HG02973 (cell line): ENCODE measurements at regions not wholly inside any gene's neighbourhood (a gene's known extent, or its start where the extent isn't known, plus 50 kb on each side); places are given as distances from the start of the nearest gene placed in this dataset.
"Not testable (repeated sequence)": the region's sequence is repeated elsewhere in the genome, so short reads cannot be mapped to it uniquely, and the experiment has no call there.

Source experiments
- ATAC-seq: cut with Tn5 transposase; IDR thresholded peaks from one replicate; pipeline ENCODE4 v1.9.1; 2021; ENCODE audit warnings: moderate library complexity; ENCODE audit not compliant: unreplicated experiment

DNA sequence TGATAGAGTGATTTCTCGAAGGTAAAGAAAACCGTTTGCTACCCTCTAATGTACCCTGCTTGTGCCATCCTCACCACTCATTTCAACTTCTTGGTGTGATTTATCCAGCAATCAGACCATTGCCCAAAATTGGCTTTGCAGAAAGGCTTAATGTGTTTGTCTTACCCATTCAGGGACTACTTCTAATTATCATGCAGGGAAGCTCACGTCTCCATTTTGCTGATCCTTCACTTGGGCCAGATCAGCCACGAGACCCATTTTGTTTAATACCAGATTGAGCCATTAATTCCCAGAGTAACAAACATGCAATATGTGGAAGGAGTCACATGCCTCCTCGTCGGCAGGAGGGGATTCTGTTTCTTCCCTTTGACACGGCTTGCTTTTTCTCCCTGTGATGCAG is 51.1 kb upstream of the CRY1 start:
- ATAC-seq: no peak

DNA sequence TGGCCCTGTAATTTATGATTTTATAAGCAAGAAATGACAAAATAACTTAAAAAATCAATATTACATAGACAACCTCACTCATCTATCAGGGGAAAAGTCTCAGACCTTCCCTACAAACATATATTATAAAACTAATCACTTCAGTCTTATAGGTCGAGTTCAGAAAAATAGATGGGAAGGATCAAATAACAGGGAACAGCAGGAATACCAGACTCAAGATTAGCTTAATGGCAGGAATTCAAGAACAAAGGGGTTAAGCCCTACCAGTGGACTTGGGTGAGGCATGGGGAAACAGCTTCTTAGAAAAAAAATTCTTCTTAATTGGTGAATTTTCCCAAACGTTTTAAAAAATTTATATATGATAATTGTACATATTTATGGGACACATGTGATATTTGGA is 51.6 kb upstream of the CRY1 start:
- ATAC-seq: no peak

DNA sequence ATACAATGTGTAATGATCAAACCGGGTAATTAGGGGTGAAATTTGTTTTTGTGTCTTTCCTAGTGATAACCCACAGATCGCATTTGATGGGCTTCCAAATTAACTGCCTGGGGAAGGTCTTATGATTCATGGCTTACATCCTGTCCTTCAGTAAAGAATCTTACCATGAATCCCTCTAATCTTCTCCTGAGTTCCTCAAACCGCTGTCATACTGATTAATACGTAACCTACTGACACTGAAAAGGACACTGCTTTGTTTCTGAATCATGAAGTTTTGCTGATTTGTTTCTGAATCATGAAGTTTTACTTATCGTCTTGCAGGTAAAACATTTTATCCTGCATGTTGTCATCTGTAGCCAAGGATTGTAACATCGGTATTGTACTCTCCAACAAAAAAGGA is 52.0 kb upstream of the CRY1 start:
- ATAC-seq: no peak

DNA sequence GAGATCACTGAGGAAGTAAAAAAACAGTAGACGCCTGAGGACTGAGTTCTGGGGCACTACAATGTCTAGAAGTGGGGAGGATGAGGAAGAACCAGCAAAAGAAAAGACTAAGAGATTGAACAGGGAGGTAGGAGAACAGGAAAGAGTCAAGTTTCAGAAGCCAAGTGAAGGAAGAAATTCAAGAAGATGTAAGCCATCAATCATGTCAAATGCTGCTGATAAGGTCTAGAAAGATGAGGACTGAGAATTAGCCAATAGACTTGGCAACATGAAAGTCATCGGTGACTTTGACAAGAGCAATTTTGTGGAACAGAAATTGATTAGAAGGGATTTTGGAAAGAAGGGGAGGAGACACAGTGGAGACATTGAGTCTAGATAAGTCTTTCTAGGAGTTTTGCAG is 54.8 kb upstream of the CRY1 start:
- ATAC-seq: no peak

DNA sequence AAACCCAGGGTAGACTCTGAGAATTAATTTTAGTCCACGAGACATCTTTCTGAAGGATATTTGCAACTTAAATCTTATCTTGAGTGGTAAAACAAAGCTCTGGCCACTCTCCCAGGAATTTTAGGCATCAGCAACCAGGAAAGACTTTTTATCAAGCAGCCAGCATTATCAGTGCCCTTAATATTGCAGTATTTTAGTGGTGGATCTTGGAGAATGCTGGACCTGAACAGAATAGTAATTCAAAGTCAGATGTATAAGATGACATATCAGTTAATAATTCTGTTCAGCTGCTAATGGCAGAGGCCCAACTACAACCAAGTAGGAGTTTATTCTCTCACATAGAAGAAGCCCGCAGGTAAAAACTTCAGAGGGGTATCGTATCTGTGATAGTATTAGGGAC is 59.0 kb upstream of the CRY1 start:
- no peak for ATAC-seq

DNA sequence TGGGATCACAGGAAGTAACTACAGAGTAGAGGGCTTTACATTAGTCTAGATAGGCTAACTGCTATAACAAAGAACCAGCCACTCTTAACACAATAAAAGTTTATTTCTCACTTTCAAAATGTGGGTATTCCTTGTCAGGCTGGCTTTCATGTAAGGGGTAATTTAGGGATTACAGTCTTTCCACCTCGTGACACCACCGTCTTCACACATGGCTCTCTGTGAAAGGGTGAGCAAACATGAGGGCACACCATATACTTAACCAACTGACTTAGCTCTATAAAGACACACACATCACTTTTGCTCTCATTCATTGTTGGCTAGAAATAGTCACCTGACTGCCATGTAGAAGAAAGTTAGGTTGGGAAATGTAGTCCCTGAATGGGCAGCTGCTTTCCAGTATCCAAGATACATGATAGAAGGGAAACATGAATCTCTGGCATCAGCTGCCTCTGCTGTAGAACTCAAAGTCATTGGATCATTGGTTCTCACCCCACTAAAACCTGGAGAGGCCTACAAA is 66.1 kb upstream of the CRY1 start:
- ATAC-seq: no peak

DNA sequence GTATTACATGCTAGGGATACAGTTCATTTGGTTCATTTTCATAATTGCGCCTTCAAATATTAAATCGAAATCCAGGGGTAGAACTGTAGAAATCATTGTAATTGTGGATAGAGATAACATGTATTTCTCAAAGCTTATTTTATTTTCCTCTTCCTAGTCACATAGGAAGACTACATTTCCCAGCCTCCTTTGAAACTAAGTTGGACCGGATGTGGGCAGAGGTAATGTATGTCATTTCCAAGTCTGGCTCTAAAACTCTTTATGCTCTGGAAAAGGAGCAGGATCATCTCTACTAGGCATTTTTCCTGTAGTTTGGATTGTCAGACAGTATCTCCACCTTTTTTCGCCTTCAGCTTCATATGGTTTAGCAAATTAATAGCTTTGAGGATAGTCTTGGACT is 70.1 kb upstream of the CRY1 start:
- no peak for ATAC-seq

DNA sequence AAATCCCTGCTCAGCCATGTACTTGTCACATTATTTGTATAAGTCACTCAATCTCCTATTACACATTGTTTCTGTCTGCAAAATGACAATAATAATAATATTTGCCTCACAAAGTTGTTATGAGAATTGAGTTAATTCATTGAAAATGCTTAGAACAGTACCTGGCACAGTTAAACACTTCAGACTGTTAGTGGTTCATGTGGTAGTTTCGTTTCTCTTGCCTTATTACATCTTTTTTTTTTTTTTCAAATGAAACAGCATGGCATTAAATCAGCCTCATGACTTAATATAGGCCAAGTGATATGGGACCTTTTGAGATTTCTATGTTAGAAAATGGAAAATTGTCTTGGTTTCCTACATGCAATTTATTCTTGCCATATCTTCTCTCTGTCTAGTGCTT is 71.0 kb upstream of the CRY1 start:
- ATAC-seq: no peak

DNA sequence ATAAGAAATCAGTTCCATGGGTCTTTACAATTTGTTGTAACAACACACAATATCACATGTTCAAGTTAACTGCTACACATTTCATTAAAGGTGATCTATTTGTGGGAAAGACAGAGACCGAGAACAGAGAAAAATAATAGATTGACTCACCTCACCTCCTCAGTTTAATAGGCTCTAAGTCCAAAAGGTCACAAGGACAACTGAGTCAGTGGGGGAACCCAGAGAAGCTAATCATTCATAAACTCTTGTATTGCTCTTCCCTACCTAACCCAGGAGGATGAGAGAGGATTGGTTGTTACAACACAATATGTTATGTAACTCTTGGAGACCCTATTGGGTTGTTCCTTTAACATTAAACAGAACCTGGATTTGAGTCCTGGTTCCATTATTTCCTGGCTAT is 72.2 kb upstream of the CRY1 start:
- no peak for ATAC-seq

DNA sequence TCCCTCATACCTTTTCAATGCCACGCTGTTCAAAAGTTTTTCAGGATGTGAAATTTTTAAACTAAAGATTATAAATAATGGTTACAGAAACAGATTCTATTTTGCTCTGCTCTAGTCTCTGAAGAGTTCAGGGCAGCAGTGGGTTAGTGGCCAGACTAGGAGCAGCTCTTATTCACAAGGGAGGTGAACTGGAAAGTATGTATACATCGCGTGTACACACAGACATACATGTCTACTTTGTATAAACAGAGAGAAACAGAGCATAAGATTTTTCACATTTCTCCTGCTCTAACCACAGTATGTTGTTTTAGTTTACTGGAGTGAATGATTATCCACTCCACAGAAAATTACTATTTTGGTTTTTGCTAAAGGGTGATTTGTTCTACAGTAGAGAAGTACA is 74.4 kb upstream of the CRY1 start:
- ATAC-seq: no peak

DNA sequence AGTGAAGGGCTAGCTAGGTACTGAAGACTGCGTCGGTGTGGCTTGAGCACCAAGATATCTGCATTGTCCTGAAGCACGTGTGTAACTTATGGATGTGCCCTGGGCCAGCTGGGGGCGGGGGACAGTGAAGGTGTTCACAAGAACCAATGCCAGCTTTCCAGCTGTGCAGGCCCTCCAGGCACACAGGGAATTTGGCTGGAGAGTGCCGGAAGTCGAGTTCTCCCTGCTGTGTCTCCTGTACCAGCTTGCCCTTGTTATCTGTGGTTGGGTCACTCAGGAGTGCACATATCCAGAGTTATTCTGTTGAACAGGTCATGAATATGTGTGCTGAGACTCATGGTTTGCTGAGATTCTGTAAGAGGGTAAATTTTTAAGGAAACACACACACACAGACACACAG is 75.9 kb upstream of the CRY1 start:
- no peak for ATAC-seq

DNA sequence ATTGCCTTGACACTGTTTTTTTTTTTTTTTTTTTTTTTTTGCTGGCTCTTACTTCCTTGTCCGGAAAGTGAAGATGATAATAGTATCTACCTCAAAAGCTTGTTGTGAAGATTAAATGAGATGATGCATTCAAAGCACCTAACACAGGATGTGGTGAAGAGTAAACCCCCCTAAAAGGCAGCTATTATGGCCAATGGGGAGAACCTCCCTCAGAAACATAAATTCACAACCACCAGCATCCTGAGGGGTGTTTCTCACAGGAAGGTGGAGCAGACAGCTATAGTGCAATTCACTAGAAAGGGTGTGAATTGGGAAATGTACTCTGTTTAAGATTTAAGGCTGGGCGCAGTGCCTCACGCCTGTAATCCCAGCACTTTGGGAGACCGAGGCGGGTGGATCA is 85.4 kb upstream of the CRY1 start:
- ATAC-seq: no peak

DNA sequence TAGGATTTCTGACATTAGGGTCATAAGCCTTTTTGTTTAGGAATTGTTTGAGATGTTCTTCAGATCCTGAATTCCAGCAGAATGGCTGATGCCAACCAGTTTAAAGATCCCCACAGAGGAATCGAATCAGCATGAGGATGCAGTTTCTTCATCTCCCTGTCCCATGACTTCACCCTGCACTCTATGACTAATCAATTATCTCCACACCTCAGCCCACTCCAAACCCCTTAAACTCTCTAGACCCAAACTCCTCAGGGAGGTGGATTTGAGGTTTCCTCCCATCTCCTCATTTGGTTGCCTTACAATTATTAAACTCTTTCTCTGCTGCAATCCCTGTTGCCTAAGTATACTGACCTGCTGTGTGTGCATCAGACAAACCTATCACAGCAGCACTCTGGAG is 86.5 kb upstream of the CRY1 start:
- no peak for ATAC-seq

DNA sequence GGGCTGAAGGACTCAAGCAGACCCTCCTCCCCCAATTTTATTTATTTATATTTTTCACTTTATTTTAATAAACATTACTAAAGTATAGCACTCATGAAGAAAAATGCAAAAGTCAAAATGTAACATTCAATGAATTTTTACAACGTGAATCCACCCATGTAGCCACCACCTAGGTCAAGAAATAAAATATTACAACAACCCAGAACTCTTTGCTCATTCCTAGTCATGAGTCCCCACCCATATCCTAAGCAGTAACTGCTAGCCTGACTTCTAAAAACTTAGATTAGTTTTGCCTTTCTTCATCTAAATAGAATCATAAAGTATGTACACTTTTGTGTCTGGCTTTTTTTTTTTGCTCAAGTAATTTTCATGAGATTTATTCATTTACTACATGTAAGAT is 86.9 kb upstream of the CRY1 start:
- no peak for ATAC-seq

DNA sequence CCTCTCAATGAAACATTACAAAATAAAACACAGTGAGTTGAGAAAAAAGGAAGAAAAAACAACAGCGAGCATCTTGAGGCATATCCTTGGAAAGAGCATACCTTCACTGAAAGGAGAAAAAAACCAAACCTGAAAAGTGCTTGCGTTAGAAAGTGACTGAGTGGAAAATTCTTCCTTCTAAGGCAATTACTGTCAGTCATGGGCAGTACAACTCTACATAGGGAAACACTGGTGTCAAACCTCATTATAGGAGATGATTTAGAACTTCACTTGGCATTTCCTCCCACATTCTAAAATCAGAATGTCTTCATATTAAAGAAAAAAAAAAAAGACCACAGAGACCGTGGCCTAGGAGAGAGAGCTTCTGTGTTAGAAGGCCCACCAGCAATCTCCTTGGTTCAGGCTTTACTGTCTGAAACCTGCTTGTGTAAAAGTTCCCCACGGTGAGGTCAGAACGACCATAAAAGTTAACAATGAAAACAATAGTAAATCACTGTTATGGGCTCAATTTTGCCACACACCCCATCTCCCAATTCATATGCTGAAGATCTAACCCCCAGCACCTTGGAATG is 91.1 kb upstream of the CRY1 start:
- no peak for ATAC-seq

DNA sequence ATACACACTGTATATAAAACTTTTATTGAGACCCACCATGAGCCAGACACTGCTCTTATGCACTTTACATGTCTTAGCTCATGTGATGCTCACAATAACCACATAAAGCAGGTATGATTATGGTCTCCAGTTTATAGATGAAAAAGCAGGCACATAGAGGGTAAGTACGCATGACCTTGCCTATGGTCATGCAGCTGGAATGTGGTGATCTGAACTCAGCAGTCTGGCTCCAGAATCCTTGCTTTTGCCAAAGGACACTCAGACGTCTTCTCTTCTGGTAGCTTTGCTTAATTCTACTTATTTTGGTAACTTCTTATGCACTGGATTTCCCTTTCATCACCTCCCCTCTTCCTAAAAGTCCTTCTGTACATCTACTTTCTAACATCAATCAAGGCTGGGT is 103.3 kb upstream of the CRY1 start:
- no peak for ATAC-seq

DNA sequence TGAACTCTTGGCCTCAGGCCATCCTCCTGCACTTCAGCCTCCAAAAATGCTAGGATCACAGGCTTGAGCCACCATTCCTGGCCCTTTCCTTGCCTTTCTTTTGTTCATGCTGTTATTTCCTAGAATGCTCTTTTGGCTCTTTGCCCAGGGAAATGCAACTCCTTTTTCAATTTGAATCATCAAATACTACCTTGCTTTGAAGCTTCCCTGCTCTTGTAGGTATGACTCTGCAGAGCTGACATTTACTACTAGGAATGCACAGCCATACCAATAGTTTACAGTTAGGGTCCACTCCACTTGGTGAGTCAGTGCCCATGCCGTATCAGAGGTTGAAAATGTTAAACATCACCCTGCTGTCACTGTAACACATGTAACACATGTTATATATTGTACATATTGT is 107.0 kb upstream of the CRY1 start:
- no peak for ATAC-seq

DNA sequence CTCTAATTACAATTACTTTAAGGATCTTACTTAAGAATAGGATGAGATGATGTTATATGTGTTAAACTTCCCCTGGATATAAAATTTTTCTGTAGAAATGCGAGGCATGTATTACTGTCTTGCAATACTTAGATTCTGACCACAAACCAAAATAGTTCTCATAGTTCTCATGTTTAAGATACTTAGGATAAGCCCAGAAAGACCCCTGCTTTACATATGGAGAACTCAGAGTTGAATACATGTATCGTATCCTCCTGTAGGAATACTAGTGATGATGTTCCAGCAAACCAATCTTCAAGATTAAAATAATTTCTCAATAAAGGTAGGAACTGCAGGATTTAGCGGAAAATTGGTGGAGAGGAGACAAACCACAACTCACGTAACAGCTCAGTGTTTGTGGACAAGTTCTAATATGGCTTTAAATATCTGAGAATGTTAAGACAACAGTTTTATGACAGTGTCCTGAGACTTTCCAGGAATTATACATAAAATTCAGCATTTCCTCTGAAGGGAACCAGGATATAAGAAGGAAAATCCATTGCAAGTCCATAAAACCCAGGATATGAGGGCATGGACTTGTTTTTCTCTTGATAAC is 114.7 kb upstream of the CRY1 start:
- no peak for ATAC-seq

DNA sequence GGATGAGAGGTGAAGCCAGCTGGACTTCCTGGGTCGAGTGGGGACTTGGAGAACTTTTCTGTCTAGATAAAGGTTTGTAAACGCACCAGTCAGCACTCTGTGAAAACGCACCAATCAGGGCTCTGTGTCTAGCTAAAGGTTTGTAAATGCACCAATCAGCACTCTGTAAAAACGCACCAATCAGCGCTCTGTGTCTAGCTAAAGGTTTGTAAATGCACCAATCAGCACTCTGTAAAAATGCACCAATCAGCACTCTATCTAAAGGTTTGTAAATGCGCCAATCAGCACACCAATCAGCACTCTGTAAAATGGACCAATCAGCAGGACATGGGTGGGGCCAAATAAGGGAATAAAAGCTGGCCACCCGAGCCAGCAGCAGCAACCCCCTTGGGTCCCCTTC is 116.4 kb upstream of the CRY1 start:
- not testable (repeated sequence) for ATAC-seq

DNA sequence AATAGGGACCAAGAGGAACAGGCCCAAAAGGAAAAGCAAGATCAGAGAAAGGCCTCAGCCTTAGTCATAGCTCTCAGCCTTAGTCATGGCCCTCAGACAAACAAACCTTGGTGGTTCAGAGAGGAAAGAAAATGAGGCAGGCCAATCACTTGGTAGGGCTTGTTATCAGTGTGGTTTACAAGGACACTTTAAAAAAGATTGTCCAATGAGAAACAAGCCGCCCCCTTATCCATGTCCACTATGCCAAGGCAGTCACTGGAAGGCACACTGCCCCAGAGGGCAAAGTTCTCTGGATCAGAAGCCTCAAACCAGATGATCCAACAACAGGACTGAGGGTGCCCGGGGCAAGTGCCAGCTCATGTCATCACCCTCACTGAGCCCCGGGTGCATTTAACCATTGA is 121.0 kb upstream of the CRY1 start:
- not testable (repeated sequence) for ATAC-seq

DNA sequence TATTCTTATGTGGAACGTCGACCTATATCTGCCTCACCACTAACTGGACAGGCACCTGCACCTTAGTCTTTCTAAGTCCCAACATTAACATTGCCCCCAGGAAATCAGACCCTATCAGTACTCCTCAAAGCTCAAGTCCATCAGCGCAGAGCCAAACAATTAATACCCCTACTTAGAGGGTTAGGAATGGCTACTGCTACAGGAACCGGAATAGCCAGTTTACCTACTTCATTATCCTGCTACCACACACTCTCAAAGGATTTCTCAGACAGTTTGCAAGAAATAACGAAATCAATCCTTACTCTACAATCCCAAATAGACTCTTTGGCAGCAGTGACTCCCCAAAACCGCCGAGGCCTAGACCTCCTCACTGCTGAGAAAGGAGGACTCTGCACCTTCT is 123.1 kb upstream of the CRY1 start:
- ATAC-seq: not testable (repeated sequence)

DNA sequence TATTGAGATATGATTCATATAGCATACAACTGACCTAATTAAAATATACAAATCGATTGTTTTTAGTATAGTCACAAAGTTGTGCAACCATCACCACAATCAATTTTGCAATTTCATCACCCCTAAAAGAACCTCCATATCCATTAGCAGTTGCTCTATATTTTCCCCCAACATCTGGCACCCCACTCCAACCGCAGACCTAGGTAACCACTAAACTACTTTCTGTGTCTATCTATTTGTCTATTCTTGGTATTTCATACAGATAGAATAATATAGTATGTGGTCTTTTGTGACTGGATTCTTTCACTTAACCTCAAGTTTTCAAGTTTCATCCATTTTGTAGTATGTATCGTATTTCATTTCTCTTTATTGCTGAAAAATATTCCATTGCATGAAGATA is 126.0 kb upstream of the CRY1 start:
- ATAC-seq: no peak

DNA sequence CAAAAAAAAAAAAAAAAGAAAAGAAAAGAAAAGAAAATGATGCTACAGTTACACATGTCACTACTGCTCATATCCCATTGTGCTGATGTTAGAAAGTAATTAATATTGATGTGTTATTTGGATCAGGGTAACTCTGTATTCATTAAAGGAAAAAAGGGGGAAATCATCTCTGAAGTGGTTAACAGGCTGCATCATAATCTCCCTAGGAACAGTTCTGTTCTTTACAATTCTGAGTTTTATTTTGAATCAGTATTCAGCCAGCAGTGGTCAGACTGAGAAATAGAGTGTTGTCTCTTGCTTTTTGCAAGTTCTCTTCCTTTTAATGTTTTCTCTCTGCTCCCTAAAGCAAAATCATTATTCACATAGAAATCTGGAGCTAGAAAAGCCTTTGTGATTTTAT is 128.6 kb upstream of the CRY1 start:
- no peak for ATAC-seq
